ENCODE measurements at regions not wholly inside any gene's neighbourhood (a gene's known extent, or its start where the extent isn't known, plus 50 kb on each side); places are given as distances from the start of the nearest gene placed in this dataset.

DNA sequence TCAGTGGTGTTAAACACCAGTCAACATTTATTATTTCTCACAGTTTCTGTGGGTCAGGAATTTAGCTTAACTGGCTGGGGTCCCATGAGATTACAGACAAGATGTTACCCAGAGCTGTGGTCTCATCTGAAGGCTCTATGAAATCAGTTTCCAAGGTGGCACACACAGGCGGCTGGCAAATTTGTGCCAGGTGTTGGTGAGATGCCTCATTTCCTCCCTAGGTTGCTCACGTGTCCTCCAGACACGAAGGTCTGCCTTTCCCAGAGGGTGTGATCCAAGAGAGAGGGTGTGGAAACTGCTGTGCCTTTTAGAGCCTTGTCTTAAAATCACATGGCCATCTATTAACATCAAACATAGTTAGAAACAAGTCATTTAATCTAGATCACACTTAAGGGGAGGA lies 209.0 kb downstream of the JCAD start:
- POLR2A ChIA-PET, result no interaction called here
- no peak overlapping the region for H3K27ac ChIP-seq (ENCODE audit: extremely low read depth, low read depth, low read length)

DNA sequence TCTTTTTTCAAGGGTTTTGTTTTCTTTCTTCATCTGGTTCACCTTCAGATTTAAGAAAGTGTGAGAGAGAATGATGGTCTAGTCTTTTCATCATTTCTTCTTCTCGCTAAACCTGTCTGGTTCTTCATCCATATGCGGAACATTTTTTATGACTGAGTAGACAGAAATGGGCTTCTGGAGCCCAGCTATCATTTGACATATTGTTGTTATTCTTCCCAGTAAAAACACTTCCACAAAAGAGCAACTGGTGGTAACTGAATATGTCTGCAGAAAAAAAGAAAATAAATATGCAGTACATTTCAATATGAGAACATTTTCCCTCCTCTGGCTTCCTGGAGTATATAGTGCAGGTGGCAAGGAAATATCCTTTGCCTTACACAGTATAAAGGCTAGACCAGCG lies 209.5 kb downstream of the JCAD start:
- POLR2A ChIA-PET, result no interaction called here
- no peaks in the 10 kb centered on the region for H3K9me3 ChIP-seq (ENCODE audit: control insufficient read depth, insufficient read depth, low read depth, low read length)
- TF ChIP-seq ZNF501 (tag by site-specific recombination; IDR thresholded peaks at IDR 0.05), result no peak
- TF ChIP-seq, protein P1, sequence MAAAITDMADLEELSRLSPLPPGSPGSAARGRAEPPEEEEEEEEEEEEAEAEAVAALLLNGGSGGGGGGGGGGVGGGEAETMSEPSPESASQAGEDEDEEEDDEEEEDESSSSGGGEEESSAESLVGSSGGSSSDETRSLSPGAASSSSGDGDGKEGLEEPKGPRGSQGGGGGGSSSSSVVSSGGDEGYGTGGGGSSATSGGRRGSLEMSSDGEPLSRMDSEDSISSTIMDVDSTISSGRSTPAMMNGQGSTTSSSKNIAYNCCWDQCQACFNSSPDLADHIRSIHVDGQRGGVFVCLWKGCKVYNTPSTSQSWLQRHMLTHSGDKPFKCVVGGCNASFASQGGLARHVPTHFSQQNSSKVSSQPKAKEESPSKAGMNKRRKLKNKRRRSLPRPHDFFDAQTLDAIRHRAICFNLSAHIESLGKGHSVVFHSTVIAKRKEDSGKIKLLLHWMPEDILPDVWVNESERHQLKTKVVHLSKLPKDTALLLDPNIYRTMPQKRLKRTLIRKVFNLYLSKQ (tag by site-specific recombination; IDR thresholded peaks at IDR 0.05; ENCODE audit: borderline replicate concordance), result no peak
- no peak for TF ChIP-seq ZNF114 (tag by site-specific recombination; IDR thresholded peaks at IDR 0.05)
- TF ChIP-seq FEZF1 (tag by site-specific recombination; IDR thresholded peaks at IDR 0.05), result peak; percentile 39; the same call in 1 of the 2 replicates
- TF ChIP-seq, protein P2, sequence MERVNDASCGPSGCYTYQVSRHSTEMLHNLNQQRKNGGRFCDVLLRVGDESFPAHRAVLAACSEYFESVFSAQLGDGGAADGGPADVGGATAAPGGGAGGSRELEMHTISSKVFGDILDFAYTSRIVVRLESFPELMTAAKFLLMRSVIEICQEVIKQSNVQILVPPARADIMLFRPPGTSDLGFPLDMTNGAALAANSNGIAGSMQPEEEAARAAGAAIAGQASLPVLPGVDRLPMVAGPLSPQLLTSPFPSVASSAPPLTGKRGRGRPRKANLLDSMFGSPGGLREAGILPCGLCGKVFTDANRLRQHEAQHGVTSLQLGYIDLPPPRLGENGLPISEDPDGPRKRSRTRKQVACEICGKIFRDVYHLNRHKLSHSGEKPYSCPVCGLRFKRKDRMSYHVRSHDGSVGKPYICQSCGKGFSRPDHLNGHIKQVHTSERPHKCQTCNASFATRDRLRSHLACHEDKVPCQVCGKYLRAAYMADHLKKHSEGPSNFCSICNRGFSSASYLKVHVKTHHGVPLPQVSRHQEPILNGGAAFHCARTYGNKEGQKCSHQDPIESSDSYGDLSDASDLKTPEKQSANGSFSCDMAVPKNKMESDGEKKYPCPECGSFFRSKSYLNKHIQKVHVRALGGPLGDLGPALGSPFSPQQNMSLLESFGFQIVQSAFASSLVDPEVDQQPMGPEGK (tag by site-specific recombination; IDR thresholded peaks at IDR 0.05), result no peak
- H3K36me3 ChIP-seq (ENCODE audit: control insufficient read depth in 2 of 2, insufficient read depth in 1 of 2, low read length in 2 of 2), result no peaks in the 10 kb centered on the region
- no peak overlapping the region for H3K4me3 ChIP-seq (ENCODE audit: low read depth, low read length)
- CTCF ChIA-PET, result interaction anchor here (0.7 to 1.8 kb wide), 2 partner anchors 8 to 102 kb away, joined by 4 to 15 read pairs; no protein-coding TSS in a partner anchor
- H3K4me1 ChIP-seq (ENCODE audit: control insufficient read depth, insufficient read depth, low read length), result no peaks in the 10 kb centered on the region
- H3K27ac ChIP-seq (ENCODE audit: extremely low read depth, low read depth, low read length), result no peak overlapping the region

More for the DNA sequence above, 209.0 kb downstream of the JCAD start:
- Histone ChIP-seq H3K9me3 (ENCODE audit: control insufficient read depth, insufficient read depth, low read depth, low read length) (no peaks in the 10 kb centered on the region), H3K36me3 (ENCODE audit: control insufficient read depth in 2 of 2, insufficient read depth in 1 of 2, low read length in 2 of 2) (no peaks in the 10 kb centered on the region), H3K4me1 (ENCODE audit: control insufficient read depth, insufficient read depth, low read length) (no peaks in the 10 kb centered on the region), H3K4me3 (ENCODE audit: low read depth, low read length) (no peak overlapping the region)
- CTCF ChIA-PET, result interaction anchor here (0.7 to 1.8 kb wide), 2 partner anchors 8 to 101 kb away, joined by 4 to 15 read pairs; no protein-coding TSS in a partner anchor
- TF ChIP-seq ZBTB1 (tag by site-specific recombination; IDR thresholded peaks at IDR 0.05) (no peak), ZNF624 (tag by site-specific recombination; IDR thresholded peaks at IDR 0.05) (no peak), EGR2 (tag by site-specific recombination; IDR thresholded peaks at IDR 0.05; ENCODE audit: low read depth) (no peak), HOXD13 (CRISPR knock-in tag; IDR thresholded peaks at IDR 0.05; ENCODE audit: borderline replicate concordance) (no peak), KLF16 (tag by site-specific recombination; IDR thresholded peaks at IDR 0.05) (no peak), ZNF169 (tag by site-specific recombination; IDR thresholded peaks at IDR 0.05) (no peak)
- TF ChIP-seq, protein P3, sequence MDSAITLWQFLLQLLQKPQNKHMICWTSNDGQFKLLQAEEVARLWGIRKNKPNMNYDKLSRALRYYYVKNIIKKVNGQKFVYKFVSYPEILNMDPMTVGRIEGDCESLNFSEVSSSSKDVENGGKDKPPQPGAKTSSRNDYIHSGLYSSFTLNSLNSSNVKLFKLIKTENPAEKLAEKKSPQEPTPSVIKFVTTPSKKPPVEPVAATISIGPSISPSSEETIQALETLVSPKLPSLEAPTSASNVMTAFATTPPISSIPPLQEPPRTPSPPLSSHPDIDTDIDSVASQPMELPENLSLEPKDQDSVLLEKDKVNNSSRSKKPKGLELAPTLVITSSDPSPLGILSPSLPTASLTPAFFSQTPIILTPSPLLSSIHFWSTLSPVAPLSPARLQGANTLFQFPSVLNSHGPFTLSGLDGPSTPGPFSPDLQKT (IDR thresholded peaks at IDR 0.05; ENCODE audit: borderline replicate concordance, low read depth, low read length), result no peak
- TF ChIP-seq, protein P4, sequence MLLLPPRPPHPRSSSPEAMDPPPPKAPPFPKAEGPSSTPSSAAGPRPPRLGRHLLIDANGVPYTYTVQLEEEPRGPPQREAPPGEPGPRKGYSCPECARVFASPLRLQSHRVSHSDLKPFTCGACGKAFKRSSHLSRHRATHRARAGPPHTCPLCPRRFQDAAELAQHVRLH (tag by site-specific recombination; IDR thresholded peaks at IDR 0.05), result no peak
- TF ChIP-seq, protein P5, sequence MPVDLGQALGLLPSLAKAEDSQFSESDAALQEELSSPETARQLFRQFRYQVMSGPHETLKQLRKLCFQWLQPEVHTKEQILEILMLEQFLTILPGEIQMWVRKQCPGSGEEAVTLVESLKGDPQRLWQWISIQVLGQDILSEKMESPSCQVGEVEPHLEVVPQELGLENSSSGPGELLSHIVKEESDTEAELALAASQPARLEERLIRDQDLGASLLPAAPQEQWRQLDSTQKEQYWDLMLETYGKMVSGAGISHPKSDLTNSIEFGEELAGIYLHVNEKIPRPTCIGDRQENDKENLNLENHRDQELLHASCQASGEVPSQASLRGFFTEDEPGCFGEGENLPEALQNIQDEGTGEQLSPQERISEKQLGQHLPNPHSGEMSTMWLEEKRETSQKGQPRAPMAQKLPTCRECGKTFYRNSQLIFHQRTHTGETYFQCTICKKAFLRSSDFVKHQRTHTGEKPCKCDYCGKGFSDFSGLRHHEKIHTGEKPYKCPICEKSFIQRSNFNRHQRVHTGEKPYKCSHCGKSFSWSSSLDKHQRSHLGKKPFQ (tag by site-specific recombination; IDR thresholded peaks at IDR 0.05), result no peak
- TF ChIP-seq, protein P6, sequence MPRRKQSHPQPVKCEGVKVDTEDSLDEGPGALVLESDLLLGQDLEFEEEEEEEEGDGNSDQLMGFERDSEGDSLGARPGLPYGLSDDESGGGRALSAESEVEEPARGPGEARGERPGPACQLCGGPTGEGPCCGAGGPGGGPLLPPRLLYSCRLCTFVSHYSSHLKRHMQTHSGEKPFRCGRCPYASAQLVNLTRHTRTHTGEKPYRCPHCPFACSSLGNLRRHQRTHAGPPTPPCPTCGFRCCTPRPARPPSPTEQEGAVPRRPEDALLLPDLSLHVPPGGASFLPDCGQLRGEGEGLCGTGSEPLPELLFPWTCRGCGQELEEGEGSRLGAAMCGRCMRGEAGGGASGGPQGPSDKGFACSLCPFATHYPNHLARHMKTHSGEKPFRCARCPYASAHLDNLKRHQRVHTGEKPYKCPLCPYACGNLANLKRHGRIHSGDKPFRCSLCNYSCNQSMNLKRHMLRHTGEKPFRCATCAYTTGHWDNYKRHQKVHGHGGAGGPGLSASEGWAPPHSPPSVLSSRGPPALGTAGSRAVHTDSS (tag by site-specific recombination; IDR thresholded peaks at IDR 0.05), result no peak
